ENCODE measurements at regions not wholly inside any gene's neighbourhood (a gene's known extent, or its start where the extent isn't known, plus 50 kb on each side); places are given as distances from the start of the nearest gene placed in this dataset.
A peak's percentile ranks its signal among the peaks of the same experiment; 100 is the strongest.

DNA sequence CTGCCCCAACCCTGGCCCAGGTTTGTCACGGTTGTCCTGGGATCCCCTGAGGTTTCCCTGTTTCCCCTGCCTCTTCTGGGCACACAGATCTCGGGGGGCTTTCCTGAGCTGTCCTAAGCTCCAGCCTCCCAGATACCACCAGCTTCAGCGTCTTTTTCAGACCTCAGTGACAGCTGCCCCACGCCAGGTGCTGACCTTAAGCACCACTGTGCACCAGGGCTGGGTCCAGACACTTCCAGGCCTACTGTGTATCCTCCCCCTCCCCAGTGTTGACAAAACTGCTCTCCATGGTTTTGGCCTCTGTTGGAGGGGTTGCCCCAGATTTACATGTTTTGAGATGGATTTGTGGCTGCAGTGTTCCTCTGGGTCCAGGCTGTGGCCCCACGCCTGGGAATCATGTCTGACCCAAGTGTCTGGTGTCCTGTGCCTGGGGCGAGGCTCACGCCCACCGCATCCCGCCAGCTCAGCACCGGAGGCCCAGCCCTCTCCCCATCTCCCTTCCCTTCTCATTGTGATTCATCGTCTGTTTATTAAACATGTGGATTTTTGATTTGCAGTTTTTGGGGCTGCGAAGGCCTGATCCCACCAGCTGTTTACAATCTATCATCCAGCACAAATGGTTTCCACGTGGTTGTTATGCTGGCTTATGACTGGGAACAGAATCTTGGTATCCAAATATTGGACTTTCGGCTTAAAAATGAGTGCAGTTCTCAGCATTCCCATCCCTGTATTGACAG lies 82.1 kb downstream of the METRNL start:
- Histone ChIP-seq H4K12ac (ENCODE audit: low read depth, low read length) (no peak overlapping the region), H4K91ac (ENCODE audit: low read depth, low read length) (no peak overlapping the region), H2BK12ac (ENCODE audit: low read length) (no peak overlapping the region), H3K79me1 (ENCODE audit: low read length) (no peaks in the 10 kb centered on the region), H3K23ac (ENCODE audit: low read length) (no peak overlapping the region), H2BK5ac (ENCODE audit: low read depth, low read length, poor library complexity) (no peak overlapping the region), H3K4me1 (ENCODE audit: control insufficient read depth in 1 of 2, insufficient read depth in 2 of 2, low read length in 2 of 2) (no peaks in the 10 kb centered on the region), H3K4me3 (ENCODE audit: low read depth, low read length) (peak overlapping the region; percentile 20), H3K18ac (ENCODE audit: low read length) (no peak overlapping the region), H3K4me2 (ENCODE audit: low read length) (no peak overlapping the region), H2BK120ac (ENCODE audit: insufficient read depth, low read length, poor library complexity) (no peak overlapping the region), H4K8ac (ENCODE audit: low read depth, low read length) (no peak overlapping the region), H3K79me2 (ENCODE audit: control insufficient read depth, insufficient read depth, low read length, poor library complexity) (no peaks in the 10 kb centered on the region), H3K9me3 (ENCODE audit: insufficient read depth, low read depth, low read length) (peaks cover 27% of the 10 kb centered on the region), H3K4ac (ENCODE audit: low read depth, low read length) (no peak overlapping the region), H3K27ac (ENCODE audit: low read depth, low read length) (no peak overlapping the region), H3K14ac (ENCODE audit: low read length) (no peak overlapping the region), H2AFZ (ENCODE audit: insufficient read depth, low read length, poor library complexity) (no peak overlapping the region), H3K9ac (ENCODE audit: low read length) (no peak overlapping the region), H3K27me3 (ENCODE audit: insufficient read depth, low read length) (no peaks in the 10 kb centered on the region), H2AK5ac (ENCODE audit: low read length) (no peak overlapping the region), H3K36me3 (ENCODE audit: control insufficient read depth in 1 of 2, insufficient read depth in 2 of 2, low read length in 2 of 2) (no peaks in the 10 kb centered on the region)
- no CpG with 5 or more reads among the region's 14 CpGs for WGBS (ENCODE audit: extremely low coverage, insufficient coverage, insufficient read length)
- no peak for DNase-seq

GRCh38 chr17:83162035-83162745 lies 82.8 kb downstream of the METRNL start:
- peaks cover 27% of the 10 kb centered on the region for H3K9me3 ChIP-seq (ENCODE audit: insufficient read depth, low read depth, low read length)
- no peak overlapping the region for H3K23ac ChIP-seq (ENCODE audit: low read length)
- H3K27ac ChIP-seq (ENCODE audit: low read depth, low read length) = no peak overlapping the region
- H3K14ac ChIP-seq (ENCODE audit: low read length) = no peak overlapping the region
- no peak overlapping the region for H4K8ac ChIP-seq (ENCODE audit: low read depth, low read length)
- H2AFZ ChIP-seq (ENCODE audit: insufficient read depth, low read length, poor library complexity) = no peak overlapping the region
- no peak overlapping the region for H2AK5ac ChIP-seq (ENCODE audit: low read length)
- no peak overlapping the region for H3K4me3 ChIP-seq (ENCODE audit: low read depth, low read length)
- H3K4me2 ChIP-seq (ENCODE audit: low read length) = no peak overlapping the region
- no peak overlapping the region for H3K9ac ChIP-seq (ENCODE audit: low read length)
- DNase-seq = no peak
- no peak overlapping the region for H4K91ac ChIP-seq (ENCODE audit: low read depth, low read length)
- no peaks in the 10 kb centered on the region for H3K36me3 ChIP-seq (ENCODE audit: control insufficient read depth in 1 of 2, insufficient read depth in 2 of 2, low read length in 2 of 2)
- no peak overlapping the region for H2BK12ac ChIP-seq (ENCODE audit: low read length)
- H3K79me2 ChIP-seq (ENCODE audit: control insufficient read depth, insufficient read depth, low read length, poor library complexity) = no peaks in the 10 kb centered on the region
- no peaks in the 10 kb centered on the region for H3K27me3 ChIP-seq (ENCODE audit: insufficient read depth, low read length)
- no peak overlapping the region for H2BK120ac ChIP-seq (ENCODE audit: insufficient read depth, low read length, poor library complexity)
- H3K18ac ChIP-seq (ENCODE audit: low read length) = no peak overlapping the region
- H3K4me1 ChIP-seq (ENCODE audit: control insufficient read depth in 1 of 2, insufficient read depth in 2 of 2, low read length in 2 of 2) = no peaks in the 10 kb centered on the region
- no CpG with 5 or more reads among the region's 21 CpGs for WGBS (ENCODE audit: extremely low coverage, insufficient coverage, insufficient read length)
- H3K4ac ChIP-seq (ENCODE audit: low read depth, low read length) = no peak overlapping the region
- no peaks in the 10 kb centered on the region for H3K79me1 ChIP-seq (ENCODE audit: low read length)
- no peak overlapping the region for H4K12ac ChIP-seq (ENCODE audit: low read depth, low read length)
- H2BK5ac ChIP-seq (ENCODE audit: low read depth, low read length, poor library complexity) = no peak overlapping the region

DNA sequence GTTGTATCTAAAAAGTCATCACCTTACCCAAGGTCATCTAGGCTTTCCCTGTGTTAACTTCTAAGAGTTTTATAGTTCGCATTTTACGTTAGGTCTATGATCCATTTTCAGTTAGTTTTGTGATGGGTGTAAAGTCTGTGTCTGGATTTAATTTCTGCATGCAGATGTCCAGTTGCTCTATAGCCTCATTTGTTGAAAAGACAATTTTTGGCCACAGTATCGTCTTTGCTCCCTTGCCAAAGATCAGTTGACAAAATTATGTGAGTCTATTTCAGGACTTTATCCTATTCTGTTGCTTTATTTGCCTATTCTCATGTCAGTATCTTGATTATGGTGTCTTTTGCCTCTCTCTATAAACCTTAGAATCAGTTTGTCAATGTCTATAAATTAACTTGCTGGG lies 85.1 kb downstream of the METRNL start:
- Histone ChIP-seq H3K4me1 (ENCODE audit: control insufficient read depth in 1 of 2, insufficient read depth in 2 of 2, low read length in 2 of 2) (no peaks in the 10 kb centered on the region), H2BK5ac (ENCODE audit: low read depth, low read length, poor library complexity) (no peak overlapping the region), H2AFZ (ENCODE audit: insufficient read depth, low read length, poor library complexity) (no peak overlapping the region), H3K14ac (ENCODE audit: low read length) (no peak overlapping the region), H4K12ac (ENCODE audit: low read depth, low read length) (no peak overlapping the region), H3K4me2 (ENCODE audit: low read length) (no peak overlapping the region), H3K27ac (ENCODE audit: low read depth, low read length) (no peak overlapping the region), H2BK120ac (ENCODE audit: insufficient read depth, low read length, poor library complexity) (no peak overlapping the region), H3K36me3 (ENCODE audit: control insufficient read depth in 1 of 2, insufficient read depth in 2 of 2, low read length in 2 of 2) (no peaks in the 10 kb centered on the region), H2AK5ac (ENCODE audit: low read length) (no peak overlapping the region), H3K9ac (ENCODE audit: low read length) (no peak overlapping the region), H3K23ac (ENCODE audit: low read length) (no peak overlapping the region), H3K4me3 (ENCODE audit: low read depth, low read length) (no peak overlapping the region), H3K9me3 (ENCODE audit: insufficient read depth, low read depth, low read length) (peaks cover 25% of the 10 kb centered on the region), H3K4ac (ENCODE audit: low read depth, low read length) (no peak overlapping the region), H4K8ac (ENCODE audit: low read depth, low read length) (no peak overlapping the region), H4K91ac (ENCODE audit: low read depth, low read length) (no peak overlapping the region), H3K79me2 (ENCODE audit: control insufficient read depth, insufficient read depth, low read length, poor library complexity) (no peaks in the 10 kb centered on the region), H3K18ac (ENCODE audit: low read length) (no peak overlapping the region), H2BK12ac (ENCODE audit: low read length) (no peak overlapping the region), H3K79me1 (ENCODE audit: low read length) (no peaks in the 10 kb centered on the region), H3K27me3 (ENCODE audit: insufficient read depth, low read length) (no peaks in the 10 kb centered on the region)
- DNase-seq = no peak
- WGBS (ENCODE audit: extremely low coverage, insufficient coverage, insufficient read length) = no CpG with 5 or more reads among the region's 3 CpGs

GRCh38 chr17:83170571-83171260 lies 91.3 kb downstream of the METRNL start:
- Histone ChIP-seq H2AK5ac (ENCODE audit: low read length) (no peak overlapping the region), H4K91ac (ENCODE audit: low read depth, low read length) (no peak overlapping the region), H2BK120ac (ENCODE audit: insufficient read depth, low read length, poor library complexity) (no peak overlapping the region), H2AFZ (ENCODE audit: insufficient read depth, low read length, poor library complexity) (no peak overlapping the region), H2BK12ac (ENCODE audit: low read length) (no peak overlapping the region), H3K4me3 (ENCODE audit: low read depth, low read length) (no peak overlapping the region), H3K36me3 (ENCODE audit: control insufficient read depth in 1 of 2, insufficient read depth in 2 of 2, low read length in 2 of 2) (no peaks in the 10 kb centered on the region), H3K4me1 (ENCODE audit: control insufficient read depth in 1 of 2, insufficient read depth in 2 of 2, low read length in 2 of 2) (no peaks in the 10 kb centered on the region), H3K9ac (ENCODE audit: low read length) (no peak overlapping the region), H3K18ac (ENCODE audit: low read length) (no peak overlapping the region), H3K9me3 (ENCODE audit: insufficient read depth, low read depth, low read length) (peaks cover 33% of the 10 kb centered on the region), H3K4me2 (ENCODE audit: low read length) (no peak overlapping the region), H3K14ac (ENCODE audit: low read length) (no peak overlapping the region), H3K79me1 (ENCODE audit: low read length) (no peaks in the 10 kb centered on the region), H3K27me3 (ENCODE audit: insufficient read depth, low read length) (no peaks in the 10 kb centered on the region), H3K4ac (ENCODE audit: low read depth, low read length) (no peak overlapping the region), H3K79me2 (ENCODE audit: control insufficient read depth, insufficient read depth, low read length, poor library complexity) (no peaks in the 10 kb centered on the region), H4K8ac (ENCODE audit: low read depth, low read length) (no peak overlapping the region), H3K27ac (ENCODE audit: low read depth, low read length) (no peak overlapping the region), H4K12ac (ENCODE audit: low read depth, low read length) (no peak overlapping the region), H3K23ac (ENCODE audit: low read length) (no peak overlapping the region), H2BK5ac (ENCODE audit: low read depth, low read length, poor library complexity) (no peak overlapping the region)
- DNase-seq = no peak
- WGBS (ENCODE audit: extremely low coverage, insufficient coverage, insufficient read length) = no CpG with 5 or more reads among the region's 9 CpGs
